K562 (cell line): ENCODE measurements at regions not wholly inside any gene's neighbourhood (a gene's known extent, or its start where the extent isn't known, plus 50 kb on each side); places are given as distances from the start of the nearest gene placed in this dataset.

ENCODE experiments used
- ATAC-seq: fragments of 200-7000 bp; cut with Tn5 transposase; 3 replicates; pipeline ENCODE4 v1.9.1; 2020; ENCODE audit warnings: moderate library complexity
- BruUV-seq: library from RNA; stranded (reverse); fragments of 400-500 nt; replicated peaks from 2 replicates; lab custom pipeline; 2021; lab: Mats Ljungman, UMichigan
- CTCF ChIA-PET: fragments of 300-600 bp; formaldehyde crosslinking; extraction: SDS; loops from one replicate; lab custom pipeline; 2021; ENCODE audit warnings: low intra/inter-chr PET ratio; lab: Yijun Ruan, JAX
- POLR2A ChIA-PET: fragments of 300-600, 350-650 bp; sonication (Branson Sonifier 250); formaldehyde crosslinking; extraction: SDS; loops from one replicate; lab custom pipeline; 2021; ENCODE audit warnings: antibody characterized with exemption, inconsistent platforms; lab: Yijun Ruan, JAX
- DNase-seq, 4 experiments: peaks; one replicate each; pipeline versions ENCODE4 v3.0.0 to v3.0.0-alpha.2; 2011 to 2018; ENCODE audit warnings: low spot score in 3 of 4, mixed read lengths in 3 of 4; ENCODE audit errors: extremely low read depth in 1 of 4
- FAIRE-seq: peaks from 2 replicates; lab custom pipeline; 2011; peaks lifted over from hg19 to GRCh38; lab: Jason Lieb, UNC
- H2AFZ ChIP-seq: 2 replicates; pipeline ENCODE4 v1.6.0; 2011; ENCODE audit warnings: low read depth, low read length, control low read depth, inconsistent platforms
- H3K27ac ChIP-seq: fragments of 200-600 bp; 3 replicates; pipeline ENCODE4 v1.8.0; 2011; ENCODE audit warnings: low read depth, mild to moderate bottlenecking, control low read depth, inconsistent platforms, low read length, moderate library complexity, mixed read lengths; ENCODE audit errors: extremely low read depth
- H3K27me3 ChIP-seq, 2 experiments: fragments of 300-600 bp in 1 of 2; 2 replicates in 1 of 2; 3 replicates in 1 of 2; pipeline versions ENCODE4 v1.6.0 to v1.8.0; 2011; ENCODE audit warnings: inconsistent platforms in 2 of 2, low read length in 2 of 2, mild to moderate bottlenecking in 1 of 2, mixed read lengths in 1 of 2, moderate library complexity in 1 of 2; ENCODE audit not compliant: control insufficient read depth in 2 of 2, insufficient read depth in 2 of 2
- H3K36me3 ChIP-seq: fragments of 300-600 bp; 3 replicates; pipeline ENCODE4 v1.8.0; 2011; ENCODE audit warnings: mild to moderate bottlenecking, low read length, inconsistent platforms; ENCODE audit not compliant: control insufficient read depth, insufficient read depth
- H3K4me1 ChIP-seq, 2 experiments: fragments of 200-600 bp in 1 of 2; replicated peaks in 1 of 2; 2 replicates in 1 of 2; 3 replicates in 1 of 2; pipeline versions ENCODE4 v1.5.1 to v1.8.0; 2011; ENCODE audit warnings: inconsistent platforms in 2 of 2, low read length in 2 of 2, mild to moderate bottlenecking in 1 of 2, mixed read lengths in 1 of 2, moderate library complexity in 1 of 2; ENCODE audit not compliant: control insufficient read depth in 2 of 2, insufficient read depth in 2 of 2
- H3K4me2 ChIP-seq: 2 replicates; pipeline ENCODE4 v1.6.1; 2011; ENCODE audit warnings: low read length, control low read depth, inconsistent platforms, mixed read lengths; ENCODE audit not compliant: insufficient read depth
- H3K4me3 ChIP-seq: fragments of 200-600 bp; sonication (generic), shearing (Covaris generic); 2 replicates; pipeline ENCODE4 v1.5.1; 2016; ENCODE audit warnings: control low read depth, inconsistent platforms
- H3K79me2 ChIP-seq: fragments of 200-600 bp; 3 replicates; pipeline ENCODE4 v1.8.0; 2011; ENCODE audit warnings: low read length, inconsistent platforms; ENCODE audit not compliant: control insufficient read depth, insufficient read depth
- H3K9ac ChIP-seq, 2 experiments: 2 replicates each; pipeline versions ENCODE4 v1.6.0 to v1.6.1; 2011; ENCODE audit warnings: low read depth in 2 of 2, low read length in 2 of 2, control low read depth in 1 of 2, inconsistent platforms in 1 of 2, mild to moderate bottlenecking in 1 of 2, mixed read lengths in 1 of 2; ENCODE audit not compliant: insufficient read depth in 1 of 2
- H3K9me1 ChIP-seq: one replicate; pipeline ENCODE4 v1.6.0; 2011; ENCODE audit warnings: inconsistent platforms, mild to moderate bottlenecking, low read length, moderate library complexity; ENCODE audit not compliant: control insufficient read depth, insufficient read depth
- H3K9me3 ChIP-seq: replicated peaks from 2 replicates; pipeline ENCODE4 v1.5.1; 2011; ENCODE audit warnings: low read depth, low read length, inconsistent platforms; ENCODE audit not compliant: control insufficient read depth, insufficient read depth
- H4K20me1 ChIP-seq: replicated peaks from 2 replicates; pipeline ENCODE4 v1.6.1; 2011; ENCODE audit warnings: low read length, inconsistent platforms, mixed read lengths; ENCODE audit not compliant: control insufficient read depth, insufficient read depth
- ARID1B ChIP-seq: fragments of 450-650 bp; IDR thresholded peaks from 2 replicates; pipeline ENCODE4 v1.6.1; 2016; ENCODE audit warnings: antibody characterized with exemption, mild to moderate bottlenecking, inconsistent platforms
- BCOR ChIP-seq: fragments of 450-650 bp; IDR thresholded peaks from 2 replicates; pipeline ENCODE4 v1.6.1; 2016
- JUND ChIP-seq, 2 experiments: IDR thresholded peaks; 2 replicates in 1 of 2; 3 replicates in 1 of 2; pipeline ENCODE4 v1.6.1; 2011; ENCODE audit warnings: borderline replicate concordance in 2 of 2, low read depth in 2 of 2, low read length in 2 of 2, improper control_type of control experiment in 1 of 2, missing biosample characterization in 1 of 2, missing genetic modification characterization in 1 of 2, missing genetic modification reagents in 1 of 2
- KHSRP ChIP-seq: fragments of 450-650 bp; IDR thresholded peaks from 2 replicates; pipeline ENCODE4 v1.6.1; 2017
- SMC3 ChIP-seq: conservative IDR thresholded peaks from 2 replicates; pipeline ENCODE4 v1.6.1; 2011; ENCODE audit warnings: low read depth, low read length, improper control_type of control experiment; ENCODE audit not compliant: insufficient read depth
- ZNF444 ChIP-seq: fragments of 250-450 bp; sonication (Bioruptor Pico); IDR thresholded peaks from 2 replicates; pipeline ENCODE4 v1.4.0; 2020; ENCODE audit warnings: mild to moderate bottlenecking, moderate library complexity
- WGBS: fragments of 100-300 bp; shearing (Covaris generic); methylation state at CpG from one replicate; pipeline ENCODE4 v1.1.6; 2016; ENCODE audit warnings: low coverage, mixed read lengths; ENCODE audit not compliant: insufficient coverage; ENCODE audit errors: missing lambda C conversion rate; 5-methylcytosine and 5-hydroxymethylcytosine counted together
- in situ Hi-C: fragments of 300-500 bp; cut with MboI; formaldehyde crosslinking; loops from 4 replicates; pipeline ENCODE4 v1.15.0; 2018; ENCODE audit warnings: inconsistent platforms, mixed read lengths
- intact Hi-C: fragments of 100-400 bp; cut with micrococcal nuclease; formaldehyde crosslinking; loops from 2 replicates; pipeline ENCODE4 v1.14.2; 2022
- TF ChIP-seq, protein P1 (sequence below): fragments of 450-650 bp; IDR thresholded peaks from 2 replicates; pipeline ENCODE4 v1.6.1; 2016; ENCODE audit warnings: low read depth, mild to moderate bottlenecking, moderate library complexity
- TF ChIP-seq, protein P2 (sequence below), 2 experiments: fragments of 450-650 bp; formaldehyde crosslinking in 1 of 2; IDR thresholded peaks; 2 replicates each; pipeline versions ENCODE4 v1.4.0 to v1.6.1; 2014 to 2020; ENCODE audit warnings: mild to moderate bottlenecking in 2 of 2, borderline replicate concordance in 1 of 2, low read depth in 1 of 2
- TF ChIP-seq, protein P3 (sequence below), 3 experiments: IDR thresholded peaks in 2 of 3; conservative IDR thresholded peaks in 1 of 3; 2 replicates each; pipeline ENCODE4 v1.5.1; 2011 to 2012; ENCODE audit warnings: low read length in 3 of 3, mild to moderate bottlenecking in 3 of 3, control low read depth in 2 of 3, improper control_type of control experiment in 1 of 3, inconsistent platforms in 1 of 3, low read depth in 1 of 3, mixed read lengths in 1 of 3, moderate library complexity in 1 of 3; ENCODE audit not compliant: insufficient read depth in 2 of 3

DNA sequence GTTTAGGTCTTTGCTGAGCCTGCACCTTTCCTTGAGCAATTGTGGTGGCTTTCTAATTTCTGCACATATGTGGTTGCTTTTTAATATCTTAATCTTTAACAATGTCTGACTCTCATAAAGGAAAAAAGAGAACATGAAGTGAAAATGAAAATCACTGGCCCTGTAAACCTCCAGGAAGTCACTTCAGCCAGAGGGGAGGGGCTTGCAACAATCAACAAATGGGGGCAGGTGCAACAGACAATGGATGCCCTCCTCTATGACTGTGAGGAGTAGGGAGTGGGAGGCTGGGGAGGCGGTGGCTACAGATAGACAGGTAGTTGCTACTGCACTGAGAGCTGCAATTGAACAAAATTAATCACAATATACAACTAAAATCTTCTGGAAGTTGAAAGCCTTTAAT lies 1377.4 kb downstream of the XPNPEP1 start (continued):
- no peak for TF ChIP-seq JUND (IDR thresholded peaks at IDR 0.05; ENCODE audit: borderline replicate concordance, low read depth, low read length)
- TF ChIP-seq JUND (tag; IDR thresholded peaks at IDR 0.05; ENCODE audit: borderline replicate concordance, low read depth, low read length) = no peak
- no peak for TF ChIP-seq ARID1B
- TF ChIP-seq, protein P1, sequence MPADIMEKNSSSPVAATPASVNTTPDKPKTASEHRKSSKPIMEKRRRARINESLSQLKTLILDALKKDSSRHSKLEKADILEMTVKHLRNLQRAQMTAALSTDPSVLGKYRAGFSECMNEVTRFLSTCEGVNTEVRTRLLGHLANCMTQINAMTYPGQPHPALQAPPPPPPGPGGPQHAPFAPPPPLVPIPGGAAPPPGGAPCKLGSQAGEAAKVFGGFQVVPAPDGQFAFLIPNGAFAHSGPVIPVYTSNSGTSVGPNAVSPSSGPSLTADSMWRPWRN = no peak
- no peak for TF ChIP-seq KHSRP
- no peak for TF ChIP-seq ZNF444 (CRISPR knock-in tag)

DNA sequence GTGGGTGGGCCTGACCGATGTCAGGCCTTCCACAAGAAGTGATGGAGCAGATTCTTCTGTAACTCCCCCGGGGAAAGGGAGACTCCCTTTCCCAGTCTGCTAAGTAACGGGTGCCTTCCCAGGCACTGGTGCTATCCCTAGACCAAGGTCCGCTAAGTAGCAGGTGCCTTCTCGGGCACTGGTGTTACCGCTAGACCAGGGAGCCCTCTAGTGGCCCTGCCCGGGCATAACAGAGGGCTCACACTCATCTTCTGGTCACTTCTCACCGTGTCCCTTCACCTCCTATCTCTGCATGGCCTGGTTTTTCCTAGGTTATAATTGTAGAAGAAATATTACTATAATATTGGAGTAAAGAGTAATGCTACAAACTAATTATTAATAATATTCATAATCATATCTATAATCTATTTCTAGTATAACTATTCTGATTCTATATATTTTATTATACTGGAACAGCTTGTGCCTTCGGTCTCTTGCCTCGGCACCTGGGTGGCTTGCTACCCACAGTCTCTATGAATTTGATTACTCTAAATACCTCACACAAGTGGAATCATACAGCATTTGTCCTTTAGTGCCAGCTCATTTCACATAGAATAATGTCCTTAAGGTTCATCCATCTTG lies 1378.7 kb downstream of the XPNPEP1 start:
- WGBS = 4% methylated on average over 8 of the region's 10 CpGs
- in situ Hi-C loops (no loop called here), intact Hi-C loops (loop anchor here (5.0 kb wide), 1 partner anchor 1837 kb away; no protein-coding TSS in a partner anchor)
- Histone ChIP-seq H3K4me3 (no peak overlapping the region), H3K9ac (no peak overlapping the region), H3K27ac (no peak overlapping the region), H4K20me1 (no peaks in the 10 kb centered on the region), H3K79me2 (no peaks in the 10 kb centered on the region), H3K27me3 (no peaks in the 10 kb centered on the region), H3K4me1 (no peaks in the 10 kb centered on the region), H3K9me3 (no peaks in the 10 kb centered on the region), H3K9me1 (no peaks in the 10 kb centered on the region), H2AFZ (no peak overlapping the region), H3K36me3 (no peaks in the 10 kb centered on the region), H3K4me2 (no peak overlapping the region)
- ATAC-seq = peak; percentile 45; the same call in 2 of the 3 replicates
- CTCF ChIA-PET = no interaction called here
- FAIRE-seq = no peak
- BruUV-seq = no TSS peak
- POLR2A ChIA-PET = no interaction called here
- DNase-seq = peak in 2 of 4 experiments; percentile 4 to 35
- TF ChIP-seq, protein P2, sequence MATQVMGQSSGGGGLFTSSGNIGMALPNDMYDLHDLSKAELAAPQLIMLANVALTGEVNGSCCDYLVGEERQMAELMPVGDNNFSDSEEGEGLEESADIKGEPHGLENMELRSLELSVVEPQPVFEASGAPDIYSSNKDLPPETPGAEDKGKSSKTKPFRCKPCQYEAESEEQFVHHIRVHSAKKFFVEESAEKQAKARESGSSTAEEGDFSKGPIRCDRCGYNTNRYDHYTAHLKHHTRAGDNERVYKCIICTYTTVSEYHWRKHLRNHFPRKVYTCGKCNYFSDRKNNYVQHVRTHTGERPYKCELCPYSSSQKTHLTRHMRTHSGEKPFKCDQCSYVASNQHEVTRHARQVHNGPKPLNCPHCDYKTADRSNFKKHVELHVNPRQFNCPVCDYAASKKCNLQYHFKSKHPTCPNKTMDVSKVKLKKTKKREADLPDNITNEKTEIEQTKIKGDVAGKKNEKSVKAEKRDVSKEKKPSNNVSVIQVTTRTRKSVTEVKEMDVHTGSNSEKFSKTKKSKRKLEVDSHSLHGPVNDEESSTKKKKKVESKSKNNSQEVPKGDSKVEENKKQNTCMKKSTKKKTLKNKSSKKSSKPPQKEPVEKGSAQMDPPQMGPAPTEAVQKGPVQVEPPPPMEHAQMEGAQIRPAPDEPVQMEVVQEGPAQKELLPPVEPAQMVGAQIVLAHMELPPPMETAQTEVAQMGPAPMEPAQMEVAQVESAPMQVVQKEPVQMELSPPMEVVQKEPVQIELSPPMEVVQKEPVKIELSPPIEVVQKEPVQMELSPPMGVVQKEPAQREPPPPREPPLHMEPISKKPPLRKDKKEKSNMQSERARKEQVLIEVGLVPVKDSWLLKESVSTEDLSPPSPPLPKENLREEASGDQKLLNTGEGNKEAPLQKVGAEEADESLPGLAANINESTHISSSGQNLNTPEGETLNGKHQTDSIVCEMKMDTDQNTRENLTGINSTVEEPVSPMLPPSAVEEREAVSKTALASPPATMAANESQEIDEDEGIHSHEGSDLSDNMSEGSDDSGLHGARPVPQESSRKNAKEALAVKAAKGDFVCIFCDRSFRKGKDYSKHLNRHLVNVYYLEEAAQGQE (IDR thresholded peaks at IDR 0.05; ENCODE audit: borderline replicate concordance) = 0 out of 2 replicates have a peak, but pooled peaks have one; percentile 23
- TF ChIP-seq, protein P2 (CRISPR knock-in tag; IDR thresholded peaks at IDR 0.05; ENCODE audit: low read depth) = no peak
- TF ChIP-seq SMC3 (0 out of 2 replicates have a peak, but pooled peaks have one; percentile 31), BCOR (no peak)
- TF ChIP-seq, protein P3, sequence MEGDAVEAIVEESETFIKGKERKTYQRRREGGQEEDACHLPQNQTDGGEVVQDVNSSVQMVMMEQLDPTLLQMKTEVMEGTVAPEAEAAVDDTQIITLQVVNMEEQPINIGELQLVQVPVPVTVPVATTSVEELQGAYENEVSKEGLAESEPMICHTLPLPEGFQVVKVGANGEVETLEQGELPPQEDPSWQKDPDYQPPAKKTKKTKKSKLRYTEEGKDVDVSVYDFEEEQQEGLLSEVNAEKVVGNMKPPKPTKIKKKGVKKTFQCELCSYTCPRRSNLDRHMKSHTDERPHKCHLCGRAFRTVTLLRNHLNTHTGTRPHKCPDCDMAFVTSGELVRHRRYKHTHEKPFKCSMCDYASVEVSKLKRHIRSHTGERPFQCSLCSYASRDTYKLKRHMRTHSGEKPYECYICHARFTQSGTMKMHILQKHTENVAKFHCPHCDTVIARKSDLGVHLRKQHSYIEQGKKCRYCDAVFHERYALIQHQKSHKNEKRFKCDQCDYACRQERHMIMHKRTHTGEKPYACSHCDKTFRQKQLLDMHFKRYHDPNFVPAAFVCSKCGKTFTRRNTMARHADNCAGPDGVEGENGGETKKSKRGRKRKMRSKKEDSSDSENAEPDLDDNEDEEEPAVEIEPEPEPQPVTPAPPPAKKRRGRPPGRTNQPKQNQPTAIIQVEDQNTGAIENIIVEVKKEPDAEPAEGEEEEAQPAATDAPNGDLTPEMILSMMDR (IDR thresholded peaks at IDR 0.05 in 2 of 3, conservative IDR thresholded peaks at IDR 0.05 in 1 of 3; ENCODE audit: insufficient read depth in 2 of 3, low read depth in 1 of 3, low read length in 3 of 3) = peak; percentile 38 to 59 (median 45)
